ENCODE measurements at regions not wholly inside any gene's neighbourhood (a gene's known extent, or its start where the extent isn't known, plus 50 kb on each side); places are given as distances from the start of the nearest gene placed in this dataset.

GRCh38 chr2:2764001-2764355 is 432.9 kb upstream of the MYT1L start:
- no peak for DNase-seq (ENCODE audit: low spot score)

- DNase-seq (ENCODE audit: low spot score): no peak
These were observed 432.4 kb upstream of the MYT1L start for GRCh38 chr2:2763351-2764000.

DNA sequence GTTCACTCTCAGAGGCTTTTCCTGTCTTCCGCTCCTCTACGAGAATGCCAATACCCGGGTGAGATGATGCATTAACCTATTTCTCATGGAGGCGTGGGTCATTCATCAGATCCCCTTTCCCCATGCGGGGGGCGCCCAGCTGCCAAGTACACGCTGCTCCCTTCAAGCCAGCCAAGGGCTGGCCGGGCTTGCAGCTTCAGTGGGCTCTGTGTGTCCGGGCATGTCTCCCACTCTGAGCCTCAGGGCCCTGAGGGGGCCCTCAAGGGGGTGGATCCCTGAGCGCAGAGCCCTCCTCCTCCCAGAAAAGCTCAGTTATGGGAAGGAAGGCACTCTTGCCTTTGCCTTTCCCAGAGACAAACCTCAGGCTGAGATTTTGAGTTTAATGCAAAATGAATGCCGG is 431.8 kb upstream of the MYT1L start:
- DNase-seq (ENCODE audit: low spot score): no peak

DNA sequence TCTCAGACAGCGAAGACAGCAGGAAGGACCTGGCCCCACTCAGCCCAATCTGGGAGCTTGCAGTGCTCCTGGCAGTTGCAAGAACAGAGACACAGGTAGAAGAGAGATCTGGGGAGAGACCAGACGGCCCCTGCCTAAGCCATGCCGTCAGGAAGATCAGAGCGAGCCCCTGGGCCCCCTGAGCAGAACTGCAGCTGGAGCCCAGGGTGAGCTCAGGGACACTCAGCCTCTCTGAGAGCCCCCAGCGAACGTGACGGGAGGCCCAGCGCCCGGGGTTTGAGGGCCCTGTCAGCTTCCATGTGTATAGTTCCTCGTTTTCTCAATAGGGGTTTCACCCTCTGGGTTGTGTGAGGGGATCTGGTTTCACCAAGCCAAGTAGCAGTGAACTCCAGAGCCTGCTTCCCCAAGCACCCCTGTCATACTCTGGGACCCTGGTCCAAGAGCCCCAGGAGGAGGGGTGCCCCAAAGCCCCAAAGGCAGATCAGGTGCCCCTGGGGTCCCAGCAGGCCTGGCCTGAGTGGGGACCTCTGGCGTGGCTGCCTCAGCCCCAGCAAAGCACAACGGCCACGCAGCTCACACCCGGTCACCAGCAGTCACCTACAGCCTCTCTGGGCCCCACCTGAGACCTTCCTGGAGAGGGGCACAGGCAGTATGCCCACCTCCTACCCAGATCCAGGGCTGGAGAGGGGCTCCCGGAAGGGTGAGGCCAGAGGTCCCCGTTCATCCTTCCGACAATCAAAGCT is 431.3 kb upstream of the MYT1L start:
- no peak for DNase-seq (ENCODE audit: low spot score)

- DNase-seq (ENCODE audit: low spot score): no peak
These were observed 427.8 kb upstream of the MYT1L start for GRCh38 chr2:2758793-2759367.

GRCh38 chr2:2757764-2758163 is 426.7 kb upstream of the MYT1L start:
- DNase-seq (ENCODE audit: low spot score): no peak

- no peak for DNase-seq (ENCODE audit: low spot score)
These were observed 425.8 kb upstream of the MYT1L start for GRCh38 chr2:2756886-2757285.

DNA sequence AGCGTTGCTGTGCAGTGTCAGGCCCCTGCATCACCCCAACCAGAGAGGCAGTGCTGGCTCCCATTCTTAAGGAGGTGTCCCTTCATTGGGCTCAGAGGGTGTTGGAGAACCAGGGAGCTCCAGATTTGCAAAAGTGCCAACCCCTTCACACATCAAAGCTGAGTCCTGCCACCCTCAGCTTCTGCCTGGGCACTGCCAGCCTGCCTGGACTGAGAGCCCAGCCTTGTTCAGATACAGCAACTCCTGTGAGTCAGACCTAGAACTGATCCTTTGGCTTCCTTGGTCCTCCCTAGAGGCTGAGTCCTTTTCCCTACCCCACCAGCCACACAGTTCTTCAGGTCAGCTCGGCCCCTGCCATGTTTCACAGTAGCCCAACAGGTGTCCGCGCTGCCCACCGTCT is 424.9 kb upstream of the MYT1L start:
- no peak for DNase-seq (ENCODE audit: low spot score)

DNA sequence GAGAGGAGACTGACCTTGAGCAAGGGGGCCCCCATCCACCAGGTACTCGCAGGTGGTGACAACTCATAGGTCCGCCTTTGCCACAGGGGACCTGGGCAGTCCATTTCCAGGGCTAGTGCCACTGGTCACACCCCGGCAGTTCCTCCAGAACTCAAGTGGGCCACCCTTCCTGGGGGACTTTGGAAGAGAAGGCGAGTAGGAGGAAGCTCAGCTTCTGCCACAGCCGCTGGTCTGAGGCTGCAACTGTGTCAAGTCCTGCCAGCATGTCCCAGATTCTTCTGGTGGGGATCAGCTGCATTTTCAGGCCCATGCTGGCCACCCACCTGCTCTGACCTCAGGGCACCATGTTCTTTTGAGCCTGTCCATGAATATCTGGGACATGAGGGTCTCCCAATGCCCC is 423.9 kb upstream of the MYT1L start:
- DNase-seq (ENCODE audit: low spot score): no peak

GRCh38 chr2:2751715-2752315 is 420.7 kb upstream of the MYT1L start:
- DNase-seq (ENCODE audit: low spot score): no peak

DNA sequence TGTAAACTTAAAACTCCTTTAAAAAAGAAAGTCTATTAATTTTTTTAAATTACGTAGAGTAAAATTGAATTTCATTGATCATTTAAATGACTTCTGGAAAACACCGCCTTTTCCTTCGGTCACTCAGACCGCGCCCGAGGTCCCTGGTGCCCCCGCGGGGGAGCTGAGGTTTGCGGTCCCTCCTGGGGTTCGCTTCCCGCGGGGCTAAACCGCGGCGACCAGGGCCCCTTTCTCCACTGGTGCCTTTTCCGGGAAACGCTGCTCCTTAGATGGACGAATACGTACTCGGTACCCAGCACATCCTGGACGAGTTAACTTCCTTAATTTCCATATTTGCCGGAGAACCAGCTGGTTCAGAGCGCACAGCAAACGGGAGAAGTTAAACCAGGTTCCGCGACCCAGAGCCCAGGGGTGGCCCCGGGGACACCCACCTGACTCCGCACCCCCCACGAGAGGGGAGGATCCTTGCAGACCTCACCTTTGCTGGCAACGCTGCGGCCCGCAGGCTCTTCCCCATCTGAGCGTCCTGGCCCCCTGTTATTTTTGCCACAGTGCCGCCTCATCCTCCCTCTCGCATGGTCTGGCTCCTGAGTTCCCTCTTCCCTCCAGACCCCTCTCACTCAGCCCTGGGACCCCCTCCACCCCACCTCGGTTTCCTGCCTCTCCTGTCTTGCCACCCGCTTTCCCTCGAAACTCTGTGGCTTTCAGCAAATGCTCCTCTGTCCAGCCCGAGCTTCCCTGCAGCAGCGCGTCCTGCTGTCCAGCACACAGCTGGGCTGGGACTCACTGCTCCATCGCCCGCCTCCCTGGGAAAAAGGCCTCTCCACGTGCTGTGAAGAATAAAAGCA is 420.0 kb upstream of the MYT1L start:
- DNase-seq (ENCODE audit: low spot score): no peak

GRCh38 chr2:2749206-2749598 is 418.1 kb upstream of the MYT1L start:
- no peak for DNase-seq (ENCODE audit: low spot score)

GRCh38 chr2:2748399-2749205 is 417.5 kb upstream of the MYT1L start:
- DNase-seq (ENCODE audit: low spot score): no peak

- DNase-seq (ENCODE audit: low spot score): no peak
These were observed 416.8 kb upstream of the MYT1L start for GRCh38 chr2:2747797-2748301.

DNA sequence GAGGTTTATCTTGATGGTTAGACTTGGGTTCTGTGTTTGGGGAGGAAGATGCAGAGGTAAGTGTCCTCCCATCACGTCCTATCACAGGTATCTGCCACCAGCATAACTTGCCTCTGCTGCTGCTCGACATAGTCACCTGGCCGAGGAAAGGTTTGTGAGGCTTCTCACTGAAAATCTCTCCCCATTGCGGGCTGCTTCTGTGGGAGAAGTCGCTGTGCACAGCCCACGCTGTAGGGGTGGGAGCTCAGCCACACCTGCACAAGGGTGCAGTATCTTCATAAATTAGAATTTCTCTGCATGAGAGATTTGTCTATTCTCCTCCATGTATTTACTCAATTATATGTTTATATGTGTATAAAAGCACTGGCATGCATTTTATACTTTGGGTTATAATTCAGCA is 415.7 kb upstream of the MYT1L start:
- DNase-seq (ENCODE audit: low spot score): no peak

GRCh38 chr2:2744958-2745715 is 414.1 kb upstream of the MYT1L start:
- no peak for DNase-seq (ENCODE audit: low spot score)

GRCh38 chr2:2744107-2744506 is 413.0 kb upstream of the MYT1L start:
- no peak for DNase-seq (ENCODE audit: low spot score)

DNA sequence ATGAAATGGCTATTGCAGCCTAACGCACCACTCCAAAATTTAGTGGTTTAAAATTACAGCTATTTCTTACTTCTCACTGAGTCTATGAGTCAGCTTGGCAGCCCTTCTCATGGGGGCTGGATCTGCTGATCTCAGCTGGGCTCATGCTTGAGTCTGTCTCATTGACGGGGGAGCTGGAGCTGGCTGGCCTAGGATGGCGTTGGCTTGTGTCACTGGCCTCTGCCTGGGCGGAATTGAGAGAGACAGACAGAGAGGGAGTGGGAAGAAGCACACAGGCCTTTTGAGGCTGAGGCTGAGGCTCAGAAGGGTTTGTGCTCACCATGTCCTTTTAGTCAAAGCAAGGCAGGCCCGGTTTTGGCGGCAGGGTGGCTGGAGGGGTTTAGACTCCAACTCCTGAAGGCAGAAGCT is 412.1 kb upstream of the MYT1L start:
- no peak for DNase-seq (ENCODE audit: low spot score)

DNA sequence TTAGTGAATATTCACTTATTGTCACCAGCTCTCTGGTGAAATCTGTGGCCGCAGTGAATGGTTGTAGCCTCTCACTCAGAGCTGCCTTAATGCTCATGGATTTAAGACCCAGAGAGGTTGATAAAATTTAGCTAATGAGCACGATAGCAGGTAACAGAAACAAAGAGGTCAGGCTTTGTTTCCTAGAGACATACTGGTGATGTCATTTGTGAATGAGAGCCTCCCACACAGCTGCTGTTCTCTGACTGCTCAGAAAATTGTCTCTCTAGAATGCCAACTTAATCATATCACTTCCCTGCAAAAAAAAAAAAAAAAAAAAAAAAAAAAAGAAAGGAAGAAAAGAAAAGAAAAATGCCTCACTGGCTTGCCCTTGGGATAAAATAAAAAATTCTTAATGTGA is 411.7 kb upstream of the MYT1L start:
- no peak for DNase-seq (ENCODE audit: low spot score)

DNA sequence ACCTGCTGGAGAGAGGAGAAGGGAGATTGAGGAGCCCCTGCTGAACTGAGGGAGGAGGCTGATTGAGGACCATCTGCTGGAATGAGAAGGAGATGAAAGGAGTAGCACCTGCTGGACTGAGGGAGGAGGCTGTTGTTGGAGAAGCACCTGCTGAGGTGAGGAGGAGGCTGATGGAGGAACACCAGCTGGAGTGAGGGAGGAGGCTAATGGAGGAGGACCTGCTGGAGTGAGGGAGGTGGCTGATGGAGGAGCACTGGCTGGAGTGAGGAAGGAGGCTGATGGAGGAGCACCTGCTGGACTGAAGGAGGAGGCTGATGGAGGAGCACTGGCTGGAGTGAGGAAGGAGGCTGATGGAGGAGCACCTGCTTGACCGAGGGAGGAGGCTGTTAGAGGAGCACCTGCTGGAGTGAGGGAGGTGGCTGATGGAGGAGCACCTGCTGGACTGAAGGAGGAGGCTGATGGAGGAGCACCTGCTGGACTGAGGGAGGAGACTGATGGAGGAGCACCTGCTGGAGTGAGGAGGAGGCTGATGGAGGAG is 409.2 kb upstream of the MYT1L start:
- DNase-seq (ENCODE audit: low spot score): no peak
